ENCODE measurements at regions not wholly inside any gene's neighbourhood (a gene's known extent, or its start where the extent isn't known, plus 50 kb on each side); places are given as distances from the start of the nearest gene placed in this dataset.

GRCh38 chr4:165715211-165715610 is 157.8 kb upstream of the TLL1 start:
- no peak for TF ChIP-seq EZH2 (IDR thresholded peaks at IDR 0.05; ENCODE audit: borderline replicate concordance, low read length)
- TF ChIP-seq CTCF (IDR thresholded peaks at IDR 0.05; ENCODE audit: low read length) = no peak
